Kidney epithelial cell (primary cell): ENCODE measurements at regions not wholly inside any gene's neighbourhood (a gene's known extent, or its start where the extent isn't known, plus 50 kb on each side); places are given as distances from the start of the nearest gene placed in this dataset.

Experiments
- DNase-seq: peaks from one replicate; pipeline ENCODE4 v3.0.0-alpha.2; 2010; ENCODE audit warnings: low read depth
- H3K27me3 ChIP-seq: 2 replicates; pipeline ENCODE4 v1.6.0; 2011; ENCODE audit warnings: low read length; ENCODE audit not compliant: control insufficient read depth, insufficient read depth
- H3K36me3 ChIP-seq: 2 replicates; pipeline ENCODE4 v1.5.1; 2011; ENCODE audit warnings: low read length; ENCODE audit not compliant: control insufficient read depth, insufficient read depth
- H3K4me3 ChIP-seq: 2 replicates; pipeline ENCODE4 v1.5.1; 2011; ENCODE audit warnings: low read depth, mild to moderate bottlenecking, control low read depth, low read length
- CTCF ChIP-seq: IDR thresholded peaks from 2 replicates; pipeline ENCODE4 v1.5.1; 2011; ENCODE audit warnings: mild to moderate bottlenecking, moderate library complexity, low read length, control low read depth, inconsistent platforms; ENCODE audit not compliant: insufficient read depth, poor library complexity, severe bottlenecking

- no peak for DNase-seq
These were observed 221.0 kb upstream of the MMADHC start for GRCh38 chr2:149808556-149808955.

GRCh38 chr2:149806651-149807050 lies 219.1 kb upstream of the MMADHC start:
- no peaks in the 10 kb centered on the region for H3K36me3 ChIP-seq
- no peak for TF ChIP-seq CTCF
- DNase-seq, result no peak
- H3K4me3 ChIP-seq, result no peak overlapping the region
- H3K27me3 ChIP-seq, result no peaks in the 10 kb centered on the region

More at GRCh38 chr2:149808556-149808955, 221.0 kb upstream of the MMADHC start:
- Histone ChIP-seq H3K27me3 (no peaks in the 10 kb centered on the region), H3K36me3 (no peaks in the 10 kb centered on the region), H3K4me3 (no peak overlapping the region)
- TF ChIP-seq CTCF, result no peak

- no peaks in the 10 kb centered on the region for H3K27me3 ChIP-seq
- H3K4me3 ChIP-seq, result no peak overlapping the region
- TF ChIP-seq CTCF, result no peak
- no peak for DNase-seq
- no peaks in the 10 kb centered on the region for H3K36me3 ChIP-seq
These were observed 213.3 kb upstream of the MMADHC start for GRCh38 chr2:149800624-149801542.

GRCh38 chr2:149799013-149799705 lies 211.6 kb upstream of the MMADHC start:
- peak; percentile 33 for TF ChIP-seq CTCF
- peak; percentile 4 for DNase-seq
- Histone ChIP-seq H3K36me3 (no peaks in the 10 kb centered on the region), H3K27me3 (no peaks in the 10 kb centered on the region), H3K4me3 (no peak overlapping the region)

GRCh38 chr2:149797030-149797429 lies 209.5 kb upstream of the MMADHC start:
- DNase-seq, result no peak
- Histone ChIP-seq H3K27me3 (no peaks in the 10 kb centered on the region), H3K4me3 (no peak overlapping the region), H3K36me3 (no peaks in the 10 kb centered on the region)
- TF ChIP-seq CTCF, result no peak
